ENCODE measurements at regions not wholly inside any gene's neighbourhood (a gene's known extent, or its start where the extent isn't known, plus 50 kb on each side); places are given as distances from the start of the nearest gene placed in this dataset.

DNA sequence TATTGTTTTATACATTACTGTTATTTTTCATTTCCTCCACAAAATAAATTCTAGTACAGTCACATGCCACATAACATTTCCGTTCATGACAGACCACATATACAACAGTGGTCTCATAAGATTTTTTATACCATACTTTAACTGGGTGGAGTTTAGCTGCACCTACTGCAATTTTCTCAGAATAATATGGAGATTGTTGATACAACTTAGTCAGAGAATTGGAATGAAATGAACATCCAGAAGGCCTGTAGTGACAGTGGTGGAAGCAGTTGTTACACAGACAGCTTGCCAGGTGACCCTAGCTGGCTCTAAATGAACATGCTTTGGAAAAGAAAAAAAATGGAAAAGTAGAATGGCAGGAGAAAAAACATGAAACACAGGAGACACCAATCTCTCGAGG, 183.2 kb upstream of the TCF21 start (continued):
- TF ChIP-seq, protein P1, sequence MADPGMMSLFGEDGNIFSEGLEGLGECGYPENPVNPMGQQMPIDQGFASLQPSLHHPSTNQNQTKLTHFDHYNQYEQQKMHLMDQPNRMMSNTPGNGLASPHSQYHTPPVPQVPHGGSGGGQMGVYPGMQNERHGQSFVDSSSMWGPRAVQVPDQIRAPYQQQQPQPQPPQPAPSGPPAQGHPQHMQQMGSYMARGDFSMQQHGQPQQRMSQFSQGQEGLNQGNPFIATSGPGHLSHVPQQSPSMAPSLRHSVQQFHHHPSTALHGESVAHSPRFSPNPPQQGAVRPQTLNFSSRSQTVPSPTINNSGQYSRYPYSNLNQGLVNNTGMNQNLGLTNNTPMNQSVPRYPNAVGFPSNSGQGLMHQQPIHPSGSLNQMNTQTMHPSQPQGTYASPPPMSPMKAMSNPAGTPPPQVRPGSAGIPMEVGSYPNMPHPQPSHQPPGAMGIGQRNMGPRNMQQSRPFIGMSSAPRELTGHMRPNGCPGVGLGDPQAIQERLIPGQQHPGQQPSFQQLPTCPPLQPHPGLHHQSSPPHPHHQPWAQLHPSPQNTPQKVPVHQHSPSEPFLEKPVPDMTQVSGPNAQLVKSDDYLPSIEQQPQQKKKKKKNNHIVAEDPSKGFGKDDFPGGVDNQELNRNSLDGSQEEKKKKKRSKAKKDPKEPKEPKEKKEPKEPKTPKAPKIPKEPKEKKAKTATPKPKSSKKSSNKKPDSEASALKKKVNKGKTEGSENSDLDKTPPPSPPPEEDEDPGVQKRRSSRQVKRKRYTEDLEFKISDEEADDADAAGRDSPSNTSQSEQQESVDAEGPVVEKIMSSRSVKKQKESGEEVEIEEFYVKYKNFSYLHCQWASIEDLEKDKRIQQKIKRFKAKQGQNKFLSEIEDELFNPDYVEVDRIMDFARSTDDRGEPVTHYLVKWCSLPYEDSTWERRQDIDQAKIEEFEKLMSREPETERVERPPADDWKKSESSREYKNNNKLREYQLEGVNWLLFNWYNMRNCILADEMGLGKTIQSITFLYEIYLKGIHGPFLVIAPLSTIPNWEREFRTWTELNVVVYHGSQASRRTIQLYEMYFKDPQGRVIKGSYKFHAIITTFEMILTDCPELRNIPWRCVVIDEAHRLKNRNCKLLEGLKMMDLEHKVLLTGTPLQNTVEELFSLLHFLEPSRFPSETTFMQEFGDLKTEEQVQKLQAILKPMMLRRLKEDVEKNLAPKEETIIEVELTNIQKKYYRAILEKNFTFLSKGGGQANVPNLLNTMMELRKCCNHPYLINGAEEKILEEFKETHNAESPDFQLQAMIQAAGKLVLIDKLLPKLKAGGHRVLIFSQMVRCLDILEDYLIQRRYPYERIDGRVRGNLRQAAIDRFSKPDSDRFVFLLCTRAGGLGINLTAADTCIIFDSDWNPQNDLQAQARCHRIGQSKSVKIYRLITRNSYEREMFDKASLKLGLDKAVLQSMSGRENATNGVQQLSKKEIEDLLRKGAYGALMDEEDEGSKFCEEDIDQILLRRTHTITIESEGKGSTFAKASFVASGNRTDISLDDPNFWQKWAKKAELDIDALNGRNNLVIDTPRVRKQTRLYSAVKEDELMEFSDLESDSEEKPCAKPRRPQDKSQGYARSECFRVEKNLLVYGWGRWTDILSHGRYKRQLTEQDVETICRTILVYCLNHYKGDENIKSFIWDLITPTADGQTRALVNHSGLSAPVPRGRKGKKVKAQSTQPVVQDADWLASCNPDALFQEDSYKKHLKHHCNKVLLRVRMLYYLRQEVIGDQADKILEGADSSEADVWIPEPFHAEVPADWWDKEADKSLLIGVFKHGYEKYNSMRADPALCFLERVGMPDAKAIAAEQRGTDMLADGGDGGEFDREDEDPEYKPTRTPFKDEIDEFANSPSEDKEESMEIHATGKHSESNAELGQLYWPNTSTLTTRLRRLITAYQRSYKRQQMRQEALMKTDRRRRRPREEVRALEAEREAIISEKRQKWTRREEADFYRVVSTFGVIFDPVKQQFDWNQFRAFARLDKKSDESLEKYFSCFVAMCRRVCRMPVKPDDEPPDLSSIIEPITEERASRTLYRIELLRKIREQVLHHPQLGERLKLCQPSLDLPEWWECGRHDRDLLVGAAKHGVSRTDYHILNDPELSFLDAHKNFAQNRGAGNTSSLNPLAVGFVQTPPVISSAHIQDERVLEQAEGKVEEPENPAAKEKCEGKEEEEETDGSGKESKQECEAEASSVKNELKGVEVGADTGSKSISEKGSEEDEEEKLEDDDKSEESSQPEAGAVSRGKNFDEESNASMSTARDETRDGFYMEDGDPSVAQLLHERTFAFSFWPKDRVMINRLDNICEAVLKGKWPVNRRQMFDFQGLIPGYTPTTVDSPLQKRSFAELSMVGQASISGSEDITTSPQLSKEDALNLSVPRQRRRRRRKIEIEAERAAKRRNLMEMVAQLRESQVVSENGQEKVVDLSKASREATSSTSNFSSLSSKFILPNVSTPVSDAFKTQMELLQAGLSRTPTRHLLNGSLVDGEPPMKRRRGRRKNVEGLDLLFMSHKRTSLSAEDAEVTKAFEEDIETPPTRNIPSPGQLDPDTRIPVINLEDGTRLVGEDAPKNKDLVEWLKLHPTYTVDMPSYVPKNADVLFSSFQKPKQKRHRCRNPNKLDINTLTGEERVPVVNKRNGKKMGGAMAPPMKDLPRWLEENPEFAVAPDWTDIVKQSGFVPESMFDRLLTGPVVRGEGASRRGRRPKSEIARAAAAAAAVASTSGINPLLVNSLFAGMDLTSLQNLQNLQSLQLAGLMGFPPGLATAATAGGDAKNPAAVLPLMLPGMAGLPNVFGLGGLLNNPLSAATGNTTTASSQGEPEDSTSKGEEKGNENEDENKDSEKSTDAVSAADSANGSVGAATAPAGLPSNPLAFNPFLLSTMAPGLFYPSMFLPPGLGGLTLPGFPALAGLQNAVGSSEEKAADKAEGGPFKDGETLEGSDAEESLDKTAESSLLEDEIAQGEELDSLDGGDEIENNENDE (IDR thresholded peaks at IDR 0.05; ENCODE audit: insufficient replicate concordance, low read length): no peak
- no peak for TF ChIP-seq CHD1 (IDR thresholded peaks at IDR 0.05; ENCODE audit: low read depth, low read length)
- no peak for TF ChIP-seq SP2 (IDR thresholded peaks at IDR 0.05; ENCODE audit: low read length)
- no peak for TF ChIP-seq CBX5 (IDR thresholded peaks at IDR 0.05; ENCODE audit: low read depth, low read length)

Data from H1 (cell line).